ENCODE measurements at regions not wholly inside any gene's neighbourhood (a gene's known extent, or its start where the extent isn't known, plus 50 kb on each side); places are given as distances from the start of the nearest gene placed in this dataset.
A peak's percentile ranks its signal among the peaks of the same experiment; 100 is the strongest.

DNA sequence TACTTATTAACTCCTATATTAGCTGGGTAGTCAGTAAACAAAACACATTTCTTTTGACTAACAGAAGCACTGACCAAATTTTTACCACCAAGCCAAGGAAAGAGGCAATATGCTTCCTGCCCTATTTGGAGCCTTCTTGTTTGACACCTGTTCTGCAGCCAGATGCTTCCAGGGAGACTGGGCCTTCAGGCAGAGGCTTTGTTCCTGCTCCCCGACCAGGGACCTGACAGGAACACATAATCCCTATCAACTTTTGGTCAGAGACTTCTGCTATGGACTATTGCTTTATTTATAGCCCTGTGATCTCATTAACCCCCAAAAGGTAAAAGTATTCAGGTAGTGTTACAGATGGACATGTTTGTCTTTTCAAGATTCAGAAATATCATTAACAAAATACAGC lies 541.3 kb downstream of the NTRK3 start:
- H3K4me3 ChIP-seq (ENCODE audit: low read depth, low read length): no peak overlapping the region
- no peak for DNase-seq (ENCODE audit: low read depth)
- TF ChIP-seq, protein P1, sequence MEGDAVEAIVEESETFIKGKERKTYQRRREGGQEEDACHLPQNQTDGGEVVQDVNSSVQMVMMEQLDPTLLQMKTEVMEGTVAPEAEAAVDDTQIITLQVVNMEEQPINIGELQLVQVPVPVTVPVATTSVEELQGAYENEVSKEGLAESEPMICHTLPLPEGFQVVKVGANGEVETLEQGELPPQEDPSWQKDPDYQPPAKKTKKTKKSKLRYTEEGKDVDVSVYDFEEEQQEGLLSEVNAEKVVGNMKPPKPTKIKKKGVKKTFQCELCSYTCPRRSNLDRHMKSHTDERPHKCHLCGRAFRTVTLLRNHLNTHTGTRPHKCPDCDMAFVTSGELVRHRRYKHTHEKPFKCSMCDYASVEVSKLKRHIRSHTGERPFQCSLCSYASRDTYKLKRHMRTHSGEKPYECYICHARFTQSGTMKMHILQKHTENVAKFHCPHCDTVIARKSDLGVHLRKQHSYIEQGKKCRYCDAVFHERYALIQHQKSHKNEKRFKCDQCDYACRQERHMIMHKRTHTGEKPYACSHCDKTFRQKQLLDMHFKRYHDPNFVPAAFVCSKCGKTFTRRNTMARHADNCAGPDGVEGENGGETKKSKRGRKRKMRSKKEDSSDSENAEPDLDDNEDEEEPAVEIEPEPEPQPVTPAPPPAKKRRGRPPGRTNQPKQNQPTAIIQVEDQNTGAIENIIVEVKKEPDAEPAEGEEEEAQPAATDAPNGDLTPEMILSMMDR (conservative IDR thresholded peaks at IDR 0.05; ENCODE audit: low read depth, low read length): no peak

DNA sequence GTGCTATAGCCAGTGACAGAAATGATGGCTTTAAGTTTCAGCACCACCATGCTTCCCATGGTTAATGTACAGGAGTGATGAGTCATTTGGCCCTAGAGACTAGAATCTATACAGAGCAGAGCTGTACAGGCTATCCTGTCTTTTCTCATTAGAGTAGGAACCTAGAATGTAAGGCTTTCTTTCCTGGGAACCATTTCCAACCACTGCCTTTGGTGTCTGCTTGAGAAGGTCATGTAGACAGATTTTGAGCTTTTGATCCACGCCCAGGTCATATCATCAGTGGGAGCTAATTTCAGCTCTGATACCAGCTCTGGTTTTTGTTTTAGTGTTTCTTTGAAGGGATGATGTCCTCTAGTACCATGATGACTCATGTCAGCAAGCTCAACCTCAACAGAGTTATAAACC lies 543.1 kb downstream of the NTRK3 start:
- no peak overlapping the region for H3K4me3 ChIP-seq (ENCODE audit: low read depth, low read length)
- TF ChIP-seq, protein P1 (conservative IDR thresholded peaks at IDR 0.05; ENCODE audit: low read depth, low read length): no peak
- no peak for DNase-seq (ENCODE audit: low read depth)

DNA sequence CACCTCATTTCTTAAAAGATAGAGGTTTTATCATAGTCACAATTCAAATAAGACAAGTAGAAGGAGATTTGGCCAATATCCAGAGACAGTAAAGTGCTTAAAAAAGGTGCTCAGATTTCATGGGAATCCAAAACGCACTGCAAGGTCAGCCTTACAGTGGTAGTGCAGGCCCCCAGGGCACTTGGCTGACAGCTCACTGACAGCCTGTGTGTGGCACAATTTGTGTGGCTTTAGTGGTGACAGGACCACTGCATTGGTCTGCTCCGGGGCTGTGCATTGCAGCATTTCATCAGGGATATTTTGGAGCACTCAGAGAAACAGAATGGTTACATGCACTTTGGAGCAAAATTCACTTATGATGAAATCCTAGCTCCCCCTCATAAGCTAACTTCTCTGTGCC lies 544.3 kb downstream of the NTRK3 start:
- TF ChIP-seq, protein P1 (conservative IDR thresholded peaks at IDR 0.05; ENCODE audit: low read depth, low read length): no peak
- no peak for DNase-seq (ENCODE audit: low read depth)
- no peak overlapping the region for H3K4me3 ChIP-seq (ENCODE audit: low read depth, low read length)

DNA sequence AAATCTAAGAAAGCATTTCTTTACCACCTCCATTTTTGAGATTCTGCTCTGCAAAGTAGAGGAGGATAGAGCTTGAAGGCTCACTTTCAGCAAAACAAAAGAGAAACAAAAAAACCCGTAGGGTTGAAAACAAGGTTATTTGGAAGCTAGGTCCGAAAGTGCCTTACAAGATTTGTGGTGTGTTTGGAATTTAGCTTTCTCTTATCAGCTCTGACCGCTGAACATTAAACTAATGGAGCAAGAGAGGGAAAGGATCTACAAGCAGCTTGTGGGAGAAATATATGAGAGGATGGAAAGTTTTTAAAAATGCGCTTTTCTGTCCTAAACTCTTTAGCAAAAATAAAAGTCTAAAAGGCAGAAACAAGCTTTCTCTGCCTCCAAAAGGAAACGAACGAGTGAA lies 545.5 kb downstream of the NTRK3 start:
- no peak overlapping the region for H3K4me3 ChIP-seq (ENCODE audit: low read depth, low read length)
- TF ChIP-seq, protein P1 (conservative IDR thresholded peaks at IDR 0.05; ENCODE audit: low read depth, low read length): no peak
- DNase-seq (ENCODE audit: low read depth): peak; percentile 39

DNA sequence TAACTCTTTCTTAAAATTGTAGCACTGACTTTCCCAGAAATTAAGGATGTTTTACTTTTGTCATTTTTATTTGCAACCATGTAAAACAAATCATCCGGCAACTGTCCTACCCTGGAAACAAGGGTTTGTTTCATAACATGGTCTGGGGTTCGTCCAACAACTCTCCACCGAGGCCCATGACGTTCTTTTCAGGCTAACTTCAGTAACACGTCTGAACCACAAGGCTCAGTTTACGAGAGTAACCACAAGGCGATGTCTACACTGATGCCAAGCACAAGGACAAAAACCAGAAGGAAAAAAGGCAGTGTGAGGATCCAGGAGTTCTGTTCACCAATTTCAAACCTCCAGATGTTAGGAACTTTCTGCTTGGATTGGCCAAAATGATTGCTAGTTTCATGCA lies 546.1 kb downstream of the NTRK3 start:
- TF ChIP-seq, protein P1 (conservative IDR thresholded peaks at IDR 0.05; ENCODE audit: low read depth, low read length): no peak
- H3K4me3 ChIP-seq (ENCODE audit: low read depth, low read length): no peak overlapping the region

DNA sequence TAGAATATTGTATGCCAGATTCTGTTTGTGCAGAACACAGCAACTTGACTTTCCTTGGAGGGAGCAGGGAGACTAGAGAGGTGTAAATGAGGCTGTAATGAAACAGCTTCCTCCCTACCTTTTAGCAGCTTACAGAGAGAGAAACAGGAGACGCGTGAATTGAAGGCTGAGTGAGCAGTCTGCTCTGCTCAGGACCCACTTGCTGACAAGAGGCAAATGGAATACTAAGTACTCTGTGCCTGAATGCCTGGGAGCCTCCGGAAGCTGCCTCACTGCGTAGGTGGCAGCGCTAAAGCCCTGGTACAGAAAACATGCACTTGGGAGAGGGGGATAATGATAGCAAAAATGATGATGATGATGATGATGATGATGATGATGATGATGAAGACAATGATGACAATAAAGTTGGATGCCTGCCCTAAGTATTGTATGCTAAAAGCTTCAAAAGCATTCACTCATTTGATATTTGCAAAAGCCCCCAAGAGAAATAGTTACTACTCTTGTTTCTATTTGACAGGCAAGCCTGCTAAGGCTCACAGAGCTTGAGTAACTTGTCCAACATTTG lies 548.9 kb downstream of the NTRK3 start:
- no peak for DNase-seq (ENCODE audit: low read depth)
- TF ChIP-seq, protein P1 (conservative IDR thresholded peaks at IDR 0.05; ENCODE audit: low read depth, low read length): no peak
- H3K4me3 ChIP-seq (ENCODE audit: low read depth, low read length): no peak overlapping the region

More for the DNA sequence above, 546.1 kb downstream of the NTRK3 start:
- DNase-seq (ENCODE audit: low read depth): no peak

DNA sequence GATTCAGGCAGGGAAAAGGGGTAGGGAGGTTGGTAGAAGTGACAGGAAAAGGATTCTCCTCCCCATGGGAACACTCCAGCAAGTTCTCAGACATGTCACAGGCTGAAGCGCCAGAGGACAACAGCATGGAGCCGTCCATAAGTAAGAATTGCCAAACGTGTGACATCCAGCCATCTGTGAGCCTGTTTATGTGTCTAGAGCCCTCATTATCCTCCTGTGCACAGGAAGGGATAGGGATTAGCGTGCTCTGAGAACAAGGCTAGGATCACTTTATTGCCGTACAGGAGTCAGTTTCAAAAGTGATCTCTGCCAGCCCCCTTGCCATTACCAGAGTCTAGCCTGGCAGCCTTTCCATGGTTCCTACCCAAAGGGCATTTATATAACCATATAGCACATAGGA lies 549.5 kb downstream of the NTRK3 start:
- TF ChIP-seq, protein P1 (conservative IDR thresholded peaks at IDR 0.05; ENCODE audit: low read depth, low read length): no peak
- DNase-seq (ENCODE audit: low read depth): no peak
- H3K4me3 ChIP-seq (ENCODE audit: low read depth, low read length): no peak overlapping the region

All from choroid plexus epithelial cell (primary cell).